SK-N-SH (cell line): ENCODE measurements at regions not wholly inside any gene's neighbourhood (a gene's known extent, or its start where the extent isn't known, plus 50 kb on each side); places are given as distances from the start of the nearest gene placed in this dataset.

ENCODE experiments used
- CTCF ChIA-PET: fragments of 300-600, 350-600 bp; formaldehyde crosslinking; extraction: SDS; loops from one replicate; lab custom pipeline; 2021; lab: Yijun Ruan, JAX
- POLR2A ChIA-PET: fragments of 350-600 bp; sonication (Branson Sonifier 250); formaldehyde crosslinking; extraction: SDS; loops from one replicate; lab custom pipeline; 2020; ENCODE audit warnings: antibody characterized with exemption, inconsistent platforms; lab: Yijun Ruan, JAX
- DNase-seq: peaks from one replicate; pipeline ENCODE4 v3.0.0; 2012
- H2AFZ ChIP-seq: fragments of 200-600 bp; sonication (generic); 2 replicates; pipeline ENCODE4 v1.8.1; 2016; ENCODE audit warnings: antibody characterized with exemption, mild to moderate bottlenecking, low read depth
- H3F3A ChIP-seq: fragments of 200-600 bp; sonication (generic); replicated peaks from 2 replicates; pipeline ENCODE3; 2016; ENCODE audit warnings: antibody characterized with exemption, mild to moderate bottlenecking; ENCODE audit not compliant: insufficient read depth
- H3K27ac ChIP-seq, 2 experiments: fragments of 200-500 bp in 1 of 2; fragments of 200-600 bp in 1 of 2; sonication (Bioruptor generic) in 1 of 2; sonication (generic), shearing (Covaris generic) in 1 of 2; 2 replicates each; pipeline versions ENCODE4 v1.5.1 to v1.6.1; 2014 to 2016; ENCODE audit warnings: low read depth in 2 of 2, inconsistent platforms in 1 of 2, low read length in 1 of 2, mild to moderate bottlenecking in 1 of 2, mixed read lengths in 1 of 2
- H3K27me3 ChIP-seq: fragments of 200-600 bp; sonication (generic), shearing (Covaris generic); 2 replicates; pipeline ENCODE4 v1.6.1; 2016; ENCODE audit warnings: mixed run types; ENCODE audit not compliant: insufficient read depth
- H3K36me3 ChIP-seq, 2 experiments: fragments of 200-500 bp in 1 of 2; fragments of 200-600 bp in 1 of 2; sonication (Bioruptor generic) in 1 of 2; sonication (generic) in 1 of 2; replicated peaks in 1 of 2; 2 replicates each; pipeline versions ENCODE3 to v1.5.1; 2014 to 2016; ENCODE audit warnings: low read length in 1 of 2, mild to moderate bottlenecking in 1 of 2; ENCODE audit not compliant: insufficient read depth in 2 of 2, control insufficient read depth in 1 of 2
- H3K4me1 ChIP-seq, 2 experiments: fragments of 200-500 bp in 1 of 2; fragments of 200-600 bp in 1 of 2; sonication (Bioruptor generic) in 1 of 2; sonication (generic), shearing (Covaris generic) in 1 of 2; 2 replicates each; pipeline versions ENCODE4 v1.5.1 to v1.6.1; 2014 to 2016; ENCODE audit warnings: low read depth in 1 of 2, low read length in 1 of 2, mixed run types in 1 of 2; ENCODE audit not compliant: insufficient read depth in 2 of 2, control insufficient read depth in 1 of 2
- H3K4me2 ChIP-seq: fragments of 200-600 bp; sonication (generic), shearing (Covaris generic); 2 replicates; pipeline ENCODE4 v1.6.1; 2017; ENCODE audit warnings: mixed run types
- H3K4me3 ChIP-seq, 2 experiments: fragments of 200-500 bp in 1 of 2; fragments of 200-600 bp in 1 of 2; sonication (Bioruptor generic) in 1 of 2; sonication (generic), shearing (Covaris generic) in 1 of 2; 2 replicates each; pipeline versions ENCODE4 v1.5.1 to v1.8.1; 2014 to 2016; ENCODE audit warnings: low read depth in 2 of 2, inconsistent platforms in 1 of 2, low read length in 1 of 2, mild to moderate bottlenecking in 1 of 2, mixed read lengths in 1 of 2, moderate library complexity in 1 of 2
- H3K79me2 ChIP-seq: fragments of 200-600 bp; sonication (generic); 2 replicates; pipeline ENCODE4 v1.8.1; 2017; ENCODE audit warnings: mild to moderate bottlenecking; ENCODE audit not compliant: insufficient read depth
- H3K9ac ChIP-seq: fragments of 200-600 bp; sonication (generic); 2 replicates; pipeline ENCODE4 v1.6.1; 2017; ENCODE audit warnings: mixed run types
- H3K9me2 ChIP-seq: fragments of 200-600 bp; sonication (generic); 2 replicates; pipeline ENCODE4 v1.6.1; 2017; ENCODE audit warnings: mixed run types
- H3K9me3 ChIP-seq: fragments of 200-600 bp; sonication (generic); 2 replicates; pipeline ENCODE4 v1.6.1; 2017; ENCODE audit warnings: mixed run types, mild to moderate bottlenecking, moderate library complexity
- H4K20me1 ChIP-seq: fragments of 200-600 bp; sonication (generic); 2 replicates; pipeline ENCODE4 v1.6.1; 2017; ENCODE audit warnings: mild to moderate bottlenecking, mixed run types; ENCODE audit not compliant: insufficient read depth
- CHD2 ChIP-seq: fragments of 150-350 bp; IDR thresholded peaks from 2 replicates; pipeline ENCODE4 v1.6.1; 2018; ENCODE audit warnings: low read length; ENCODE audit not compliant: partially characterized antibody
- ELF1 ChIP-seq: IDR thresholded peaks from 2 replicates; pipeline ENCODE4 v1.4.0; 2012
- EP300 ChIP-seq, 2 experiments: IDR thresholded peaks; 2 replicates each; pipeline versions ENCODE4 v1.4.0 to v1.6.1; 2012; ENCODE audit warnings: borderline replicate concordance in 1 of 2, low read depth in 1 of 2, low read length in 1 of 2
- EZH2phosphoT487 ChIP-seq: fragments of 200-600 bp; sonication (generic); IDR thresholded peaks from 2 replicates; pipeline ENCODE4 v1.6.1; 2017; ENCODE audit warnings: low read depth, mixed run types, mild to moderate bottlenecking, antibody characterized with exemption, moderate library complexity, borderline replicate concordance
- FOSL2 ChIP-seq: IDR thresholded peaks from 2 replicates; pipeline ENCODE4 v1.4.0; 2012; ENCODE audit warnings: low read depth, mild to moderate bottlenecking, moderate library complexity, borderline replicate concordance
- FOXJ3 ChIP-seq: sonication (generic); formaldehyde crosslinking; IDR thresholded peaks from 2 replicates; pipeline ENCODE4 v1.5.1; 2020; ENCODE audit warnings: mild to moderate bottlenecking, missing genetic modification reagents
- FOXM1 ChIP-seq: IDR thresholded peaks from 2 replicates; pipeline ENCODE4 v1.4.0; 2012; ENCODE audit warnings: low read depth, mild to moderate bottlenecking
- JUND ChIP-seq: IDR thresholded peaks from 2 replicates; pipeline ENCODE4 v1.4.0; 2012
- MXI1 ChIP-seq: IDR thresholded peaks from 2 replicates; pipeline ENCODE4 v1.6.1; 2012; ENCODE audit warnings: mild to moderate bottlenecking, low read depth, low read length, improper control_type of control experiment
- PBX3 ChIP-seq: IDR thresholded peaks from 2 replicates; pipeline ENCODE4; 2012
- POLR2AphosphoS5 ChIP-seq: IDR thresholded peaks from 2 replicates; pipeline ENCODE4 v1.6.1; 2012; ENCODE audit warnings: low read depth, low read length
- SMC3 ChIP-seq: IDR thresholded peaks from 2 replicates; pipeline ENCODE4 v1.6.1; 2012; ENCODE audit warnings: low read depth, low read length, improper control_type of control experiment
- TAF1 ChIP-seq: IDR thresholded peaks from 2 replicates; pipeline ENCODE4 v1.6.1; 2012; ENCODE audit warnings: low read depth, mild to moderate bottlenecking, low read length, moderate library complexity, borderline replicate concordance
- TEAD4 ChIP-seq: IDR thresholded peaks from 2 replicates; pipeline ENCODE4 v1.4.0; 2012; ENCODE audit warnings: mild to moderate bottlenecking, borderline replicate concordance; ENCODE audit not compliant: insufficient read depth
- USF1 ChIP-seq: IDR thresholded peaks from 2 replicates; pipeline ENCODE4 v1.4.0; 2012; ENCODE audit warnings: low read depth, borderline replicate concordance
- WGBS: methylation state at CpG from one replicate; pipeline ENCODE4 v1.1.6; 2017; ENCODE audit warnings: low lambda C conversion rate; 5-methylcytosine and 5-hydroxymethylcytosine counted together

- H3K9ac ChIP-seq = no peak overlapping the region
- no peak for TF ChIP-seq EZH2phosphoT487
- no peak for TF ChIP-seq POLR2AphosphoS5
- TF ChIP-seq FOXJ3 = no peak
- no peak for TF ChIP-seq FOXM1
- no peak for TF ChIP-seq USF1
- no peak for TF ChIP-seq SMC3
- peaks cover 3 to 6% of the 10 kb centered on the region in 2 experiments; a peak in 3 of 4 replicates for H3K4me1 ChIP-seq
- no peaks in the 10 kb centered on the region for H3K79me2 ChIP-seq
- H3K9me3 ChIP-seq = no peaks in the 10 kb centered on the region
- no peaks in the 10 kb centered on the region for H4K20me1 ChIP-seq
- ChIA-PET CTCF (interaction anchor here (1.0 kb wide), 1 partner anchor 28 kb away, joined by 3 read pairs; no protein-coding TSS in a partner anchor), POLR2A (no interaction called here)
- DNase-seq = no peak
- H3K27me3 ChIP-seq = no peaks in the 10 kb centered on the region
- no peaks in the 10 kb centered on the region for H3K36me3 ChIP-seq
- no peaks in the 10 kb centered on the region for H3K9me2 ChIP-seq
- 91% methylated on average over 2 of the region's 2 CpGs for WGBS
- peaks cover 4% of the 10 kb centered on the region for H3F3A ChIP-seq
- H2AFZ ChIP-seq = no peak overlapping the region
- H3K4me3 ChIP-seq = no peak overlapping the region
- no peak overlapping the region for H3K27ac ChIP-seq
- no peak overlapping the region for H3K4me2 ChIP-seq
Measured at GRCh38 chr7:80316811-80317210, 182.2 kb downstream of the GNAI1 start.

- POLR2A ChIA-PET = no interaction called here
- no peak overlapping the region for H2AFZ ChIP-seq
- no peak for TF ChIP-seq FOSL2
- TF ChIP-seq JUND = no peak
- no peak for TF ChIP-seq SMC3
- TF ChIP-seq MXI1 = no peak
- TF ChIP-seq PBX3 = no peak
- no peak for TF ChIP-seq CHD2
- TF ChIP-seq ELF1 = no peak
- TF ChIP-seq TEAD4 = no peak
- no peak for TF ChIP-seq EP300 (IDR thresholded peaks at IDR 0.05; ENCODE audit: borderline replicate concordance in 1 of 2, low read depth in 1 of 2, low read length in 1 of 2)
- TF ChIP-seq FOXM1 = no peak
- no peak for TF ChIP-seq TAF1
- TF ChIP-seq, all 33 proteins: peak for 0
Measured at GRCh38 chr7:80313716-80314115, 179.1 kb downstream of the GNAI1 start.

More at GRCh38 chr7:80313716-80314115, 179.1 kb downstream of the GNAI1 start:
- no peak overlapping the region for H3K4me2 ChIP-seq
- no peak for DNase-seq
- H3K36me3 ChIP-seq = no peaks in the 10 kb centered on the region
- 95% methylated on average over 3 of the region's 3 CpGs for WGBS
- H3K9me3 ChIP-seq = no peaks in the 10 kb centered on the region
- H3F3A ChIP-seq = peaks cover 4% of the 10 kb centered on the region
- peaks cover 3 to 10% of the 10 kb centered on the region in 2 experiments; a peak in 3 of 4 replicates for H3K4me1 ChIP-seq
- H3K9me2 ChIP-seq = no peaks in the 10 kb centered on the region
- no peaks in the 10 kb centered on the region for H4K20me1 ChIP-seq
- no peak overlapping the region for H3K4me3 ChIP-seq
- CTCF ChIA-PET = no interaction called here
- H3K79me2 ChIP-seq = no peaks in the 10 kb centered on the region
- H3K27me3 ChIP-seq = no peaks in the 10 kb centered on the region
- no peak overlapping the region for H3K9ac ChIP-seq
- no peak overlapping the region for H3K27ac ChIP-seq
